HCT116 (cell line): ENCODE measurements at regions not wholly inside any gene's neighbourhood (a gene's known extent, or its start where the extent isn't known, plus 50 kb on each side); places are given as distances from the start of the nearest gene placed in this dataset.

Source experiments
- ATAC-seq: fragments of 200-7000 bp; cut with Tn5 transposase; 2 replicates; pipeline ENCODE4 v1.9.1; 2020; ENCODE audit warnings: mild to moderate bottlenecking, moderate library complexity
- BruUV-seq: library from RNA; stranded (reverse); fragments of 400-500 nt; replicated peaks from 2 replicates; lab custom pipeline; 2021; lab: Mats Ljungman, UMichigan
- CTCF ChIA-PET: fragments of 300-600 bp; sonication (Branson Sonifier 250); formaldehyde crosslinking; loops from one replicate; lab custom pipeline; 2021; ENCODE audit warnings: antibody characterized with exemption; lab: Charles Lee
- POLR2A ChIA-PET: fragments of 300-600, 350-600 bp; sonication (Branson Sonifier 250); formaldehyde crosslinking; loops from one replicate; lab custom pipeline; 2021; ENCODE audit warnings: antibody characterized with exemption; lab: Charles Lee
- RAD21 ChIA-PET, 2 experiments: fragments of 300-600 bp; sonication (Branson Sonifier 250); formaldehyde crosslinking; loops; one replicate each; lab custom pipeline; 2023; ENCODE audit warnings: low total read pairs in 2 of 2; ENCODE audit not compliant: uncharacterized antibody in 2 of 2, unreplicated experiment in 2 of 2, low non-redundant PET in 1 of 2; lab: Charles Lee
- DNase-seq: peaks from one replicate; pipeline ENCODE4 v3.0.0-alpha.2; 2010; ENCODE audit warnings: low read depth, low spot score
- H2AFZ ChIP-seq: fragments of 200-600 bp; shearing (Covaris generic), sonication (generic); 2 replicates; pipeline ENCODE4 v1.6.1; 2017; ENCODE audit warnings: low read depth, mixed run types, mixed read lengths, antibody characterized with exemption, low read length; ENCODE audit not compliant: poor library complexity, severe bottlenecking
- H3K27ac ChIP-seq: 2 replicates; pipeline ENCODE4 v1.5.1; 2012; ENCODE audit warnings: low read depth, low read length
- H3K27me3 ChIP-seq: fragments of 200-600 bp; sonication (generic); 2 replicates; pipeline ENCODE4 v1.6.1; 2016; ENCODE audit warnings: mixed run types, low read length, mixed read lengths; ENCODE audit not compliant: insufficient read depth
- H3K36me3 ChIP-seq, 2 experiments: fragments of 200-500 bp in 1 of 2; fragments of 200-600 bp in 1 of 2; sonication (Bioruptor generic) in 1 of 2; sonication (generic) in 1 of 2; 2 replicates each; pipeline versions ENCODE4 v1.5.1 to v1.6.1; 2014 to 2016; ENCODE audit warnings: low read length in 2 of 2, inconsistent platforms in 1 of 2, mixed read lengths in 1 of 2, mixed run types in 1 of 2; ENCODE audit not compliant: insufficient read depth in 2 of 2, control insufficient read depth in 1 of 2
- H3K4me1 ChIP-seq, 2 experiments: fragments of 200-600 bp in 1 of 2; sonication (generic) in 1 of 2; 2 replicates each; pipeline versions ENCODE4 v1.5.1 to v1.6.1; 2012 to 2017; ENCODE audit warnings: low read length in 2 of 2, inconsistent platforms in 1 of 2, mild to moderate bottlenecking in 1 of 2, mixed read lengths in 1 of 2, mixed run types in 1 of 2, moderate library complexity in 1 of 2; ENCODE audit not compliant: insufficient read depth in 2 of 2, control insufficient read depth in 1 of 2
- H3K4me2 ChIP-seq: fragments of 200-600 bp; sonication (generic); 2 replicates; pipeline ENCODE4 v1.6.1; 2017; ENCODE audit warnings: mixed run types, low read length, mixed read lengths
- H3K4me3 ChIP-seq, 2 experiments: fragments of 200-600 bp in 1 of 2; sonication (generic) in 1 of 2; replicated peaks in 1 of 2; 2 replicates each; pipeline ENCODE4 v1.5.1; 2011 to 2016; ENCODE audit warnings: low read length in 2 of 2, control low read depth in 1 of 2, low read depth in 1 of 2, mild to moderate bottlenecking in 1 of 2, mixed read lengths in 1 of 2, mixed run types in 1 of 2
- H3K79me2 ChIP-seq: fragments of 200-600 bp; sonication (generic); 2 replicates; pipeline ENCODE4 v1.6.1; 2017; ENCODE audit warnings: mild to moderate bottlenecking, mixed run types, low read length, moderate library complexity, mixed read lengths; ENCODE audit not compliant: insufficient read depth
- H3K9ac ChIP-seq: fragments of 200-600 bp; sonication (generic); 2 replicates; pipeline ENCODE4 v1.6.1; 2016; ENCODE audit warnings: low read length, mixed read lengths
- H3K9me2 ChIP-seq: fragments of 200-600 bp; sonication (generic), shearing (Covaris generic); 2 replicates; pipeline ENCODE4 v1.6.1; 2017; ENCODE audit warnings: mixed run types, mild to moderate bottlenecking, moderate library complexity; ENCODE audit not compliant: insufficient read depth
- H3K9me3 ChIP-seq, 2 experiments: fragments of 200-500 bp in 1 of 2; fragments of 200-600 bp in 1 of 2; sonication (Bioruptor generic) in 1 of 2; sonication (generic) in 1 of 2; 2 replicates each; pipeline ENCODE4 v1.6.1; 2014 to 2017; ENCODE audit warnings: low read length in 2 of 2, mixed read lengths in 2 of 2, inconsistent platforms in 1 of 2, low read depth in 1 of 2, mild to moderate bottlenecking in 1 of 2, mixed run types in 1 of 2, moderate library complexity in 1 of 2; ENCODE audit not compliant: control insufficient read depth in 1 of 2, insufficient read depth in 1 of 2
- H4K20me1 ChIP-seq: fragments of 200-600 bp; sonication (generic), shearing (Covaris generic); 2 replicates; pipeline ENCODE4 v1.6.1; 2017; ENCODE audit warnings: mixed run types, mild to moderate bottlenecking, moderate library complexity; ENCODE audit not compliant: insufficient read depth
- CBX3 ChIP-seq: IDR thresholded peaks from 2 replicates; pipeline ENCODE4 v1.6.1; 2012; ENCODE audit warnings: low read depth
- CEBPB ChIP-seq: IDR thresholded peaks from 2 replicates; pipeline ENCODE4 v1.6.1; 2012; ENCODE audit warnings: low read depth
- EGR1 ChIP-seq: IDR thresholded peaks from 2 replicates; pipeline ENCODE4 v1.6.1; 2012; ENCODE audit warnings: low read depth
- ELF1 ChIP-seq: IDR thresholded peaks from 2 replicates; pipeline ENCODE4 v1.6.1; 2012; ENCODE audit warnings: low read depth, borderline replicate concordance
- EZH2 ChIP-seq: fragments of 200-600 bp; sonication (generic); IDR thresholded peaks from 2 replicates; pipeline ENCODE4 v1.6.1; 2017; ENCODE audit warnings: antibody characterized with exemption, mixed run types
- EZH2phosphoT487 ChIP-seq: fragments of 200-600 bp; IDR thresholded peaks from 2 replicates; pipeline ENCODE4 v1.6.1; 2018; ENCODE audit warnings: antibody characterized with exemption, borderline replicate concordance
- FOSL1 ChIP-seq: IDR thresholded peaks from 2 replicates; pipeline ENCODE4 v1.6.1; 2012; ENCODE audit warnings: low read depth
- JUND ChIP-seq: IDR thresholded peaks from 2 replicates; pipeline ENCODE4 v1.6.1; 2012
- POLR2A ChIP-seq: IDR thresholded peaks from 2 replicates; pipeline ENCODE4 v1.7.0; 2011; ENCODE audit warnings: borderline replicate concordance; ENCODE audit not compliant: insufficient read depth, insufficient read length; ENCODE audit errors: extremely low read depth
- POLR2AphosphoS5 ChIP-seq: IDR thresholded peaks from 2 replicates; pipeline ENCODE4 v1.6.1; 2011; ENCODE audit warnings: mild to moderate bottlenecking, low read depth, low read length, moderate library complexity
- SIN3A ChIP-seq: IDR thresholded peaks from 2 replicates; pipeline ENCODE4 v1.6.1; 2012; ENCODE audit warnings: low read depth
- SP1 ChIP-seq: IDR thresholded peaks from 2 replicates; pipeline ENCODE4 v1.6.1; 2012; ENCODE audit warnings: low read depth
- SRF ChIP-seq: IDR thresholded peaks from 2 replicates; pipeline ENCODE4 v1.6.1; 2012; ENCODE audit warnings: low read depth
- TCF7L2 ChIP-seq: IDR thresholded peaks from 2 replicates; pipeline ENCODE4 v1.7.0; 2011; ENCODE audit warnings: borderline replicate concordance, inconsistent platforms; ENCODE audit not compliant: insufficient read depth, insufficient read length; ENCODE audit errors: extremely low read depth
- YY1 ChIP-seq: IDR thresholded peaks from 2 replicates; pipeline ENCODE4 v1.6.1; 2011; ENCODE audit warnings: low read length, low read depth, moderate library complexity, mild to moderate bottlenecking; ENCODE audit not compliant: insufficient replicate concordance; ENCODE audit errors: extremely low read depth
- ZNF274 ChIP-seq: fragments of 200-500 bp; sonication (Bioruptor generic); IDR thresholded peaks from 2 replicates; pipeline ENCODE4 v1.6.1; 2014; ENCODE audit warnings: mild to moderate bottlenecking, low read depth, low read length, inconsistent platforms
- intact Hi-C: fragments of 100-400 bp; cut with micrococcal nuclease; formaldehyde crosslinking; loops from 2 replicates; pipeline ENCODE4 v1.10.0; 2022
- TF ChIP-seq, protein P1 (sequence below): IDR thresholded peaks from 2 replicates; pipeline ENCODE4 v1.6.1; 2012
- TF ChIP-seq, protein P2 (sequence below): IDR thresholded peaks from 2 replicates; pipeline ENCODE4 v1.6.1; 2012
- TF ChIP-seq, protein P3 (sequence below): IDR thresholded peaks from 2 replicates; pipeline ENCODE4 v1.6.1; 2012; ENCODE audit warnings: low read depth
- TF ChIP-seq, protein P4 (sequence below), 3 experiments: fragments of 200-600 bp in 1 of 3; sonication (generic) in 1 of 3; IDR thresholded peaks in 2 of 3; conservative IDR thresholded peaks in 1 of 3; 2 replicates each; pipeline ENCODE4 v1.5.1; 2012 to 2017; ENCODE audit warnings: low read depth in 2 of 3, low read length in 2 of 3, antibody characterized with exemption in 1 of 3, borderline replicate concordance in 1 of 3, control low read depth in 1 of 3, mild to moderate bottlenecking in 1 of 3, mixed read lengths in 1 of 3, mixed run types in 1 of 3, moderate library complexity in 1 of 3; ENCODE audit not compliant: insufficient read depth in 1 of 3

DNA sequence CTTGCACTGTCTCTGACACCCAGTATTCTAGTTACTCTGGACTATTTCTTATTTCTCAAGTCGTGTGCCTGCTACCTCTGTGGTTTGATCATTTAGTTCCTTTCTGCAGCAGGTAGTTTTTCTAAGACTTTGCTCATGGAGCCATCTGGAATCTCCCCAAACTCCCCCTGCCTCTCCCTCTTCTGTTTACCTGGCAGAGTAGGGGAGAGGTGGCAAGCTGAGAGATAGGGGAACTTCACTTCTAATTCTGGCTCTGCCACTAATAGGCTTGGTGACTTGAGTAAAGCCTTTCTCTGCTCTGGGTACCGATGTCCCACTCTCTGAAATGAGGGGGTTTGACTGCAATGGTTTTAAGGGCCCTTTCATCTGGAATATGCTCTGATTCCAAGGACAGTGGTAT lies 141.3 kb downstream of the CPEB2 start:
- no peak overlapping the region for H3K27ac ChIP-seq
- ATAC-seq (no peak), DNase-seq (no peak)
- H3K27me3 ChIP-seq = no peaks in the 10 kb centered on the region
- no peak overlapping the region for H3K4me3 ChIP-seq
- TF ChIP-seq EZH2 (no peak), ZNF274 (no peak), FOSL1 (no peak), POLR2AphosphoS5 (no peak), SIN3A (no peak), YY1 (no peak), JUND (no peak), ELF1 (no peak), EGR1 (no peak), TCF7L2 (no peak), CEBPB (no peak), SRF (no peak), SP1 (no peak), CBX3 (no peak), EZH2phosphoT487 (no peak), POLR2A (no peak)
- TF ChIP-seq, protein P1, sequence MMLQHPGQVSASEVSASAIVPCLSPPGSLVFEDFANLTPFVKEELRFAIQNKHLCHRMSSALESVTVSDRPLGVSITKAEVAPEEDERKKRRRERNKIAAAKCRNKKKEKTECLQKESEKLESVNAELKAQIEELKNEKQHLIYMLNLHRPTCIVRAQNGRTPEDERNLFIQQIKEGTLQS = no peak
- TF ChIP-seq, protein P2, sequence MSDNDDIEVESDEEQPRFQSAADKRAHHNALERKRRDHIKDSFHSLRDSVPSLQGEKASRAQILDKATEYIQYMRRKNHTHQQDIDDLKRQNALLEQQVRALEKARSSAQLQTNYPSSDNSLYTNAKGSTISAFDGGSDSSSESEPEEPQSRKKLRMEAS = no peak
- TF ChIP-seq, protein P3, sequence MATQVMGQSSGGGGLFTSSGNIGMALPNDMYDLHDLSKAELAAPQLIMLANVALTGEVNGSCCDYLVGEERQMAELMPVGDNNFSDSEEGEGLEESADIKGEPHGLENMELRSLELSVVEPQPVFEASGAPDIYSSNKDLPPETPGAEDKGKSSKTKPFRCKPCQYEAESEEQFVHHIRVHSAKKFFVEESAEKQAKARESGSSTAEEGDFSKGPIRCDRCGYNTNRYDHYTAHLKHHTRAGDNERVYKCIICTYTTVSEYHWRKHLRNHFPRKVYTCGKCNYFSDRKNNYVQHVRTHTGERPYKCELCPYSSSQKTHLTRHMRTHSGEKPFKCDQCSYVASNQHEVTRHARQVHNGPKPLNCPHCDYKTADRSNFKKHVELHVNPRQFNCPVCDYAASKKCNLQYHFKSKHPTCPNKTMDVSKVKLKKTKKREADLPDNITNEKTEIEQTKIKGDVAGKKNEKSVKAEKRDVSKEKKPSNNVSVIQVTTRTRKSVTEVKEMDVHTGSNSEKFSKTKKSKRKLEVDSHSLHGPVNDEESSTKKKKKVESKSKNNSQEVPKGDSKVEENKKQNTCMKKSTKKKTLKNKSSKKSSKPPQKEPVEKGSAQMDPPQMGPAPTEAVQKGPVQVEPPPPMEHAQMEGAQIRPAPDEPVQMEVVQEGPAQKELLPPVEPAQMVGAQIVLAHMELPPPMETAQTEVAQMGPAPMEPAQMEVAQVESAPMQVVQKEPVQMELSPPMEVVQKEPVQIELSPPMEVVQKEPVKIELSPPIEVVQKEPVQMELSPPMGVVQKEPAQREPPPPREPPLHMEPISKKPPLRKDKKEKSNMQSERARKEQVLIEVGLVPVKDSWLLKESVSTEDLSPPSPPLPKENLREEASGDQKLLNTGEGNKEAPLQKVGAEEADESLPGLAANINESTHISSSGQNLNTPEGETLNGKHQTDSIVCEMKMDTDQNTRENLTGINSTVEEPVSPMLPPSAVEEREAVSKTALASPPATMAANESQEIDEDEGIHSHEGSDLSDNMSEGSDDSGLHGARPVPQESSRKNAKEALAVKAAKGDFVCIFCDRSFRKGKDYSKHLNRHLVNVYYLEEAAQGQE = no peak
- TF ChIP-seq, protein P4, sequence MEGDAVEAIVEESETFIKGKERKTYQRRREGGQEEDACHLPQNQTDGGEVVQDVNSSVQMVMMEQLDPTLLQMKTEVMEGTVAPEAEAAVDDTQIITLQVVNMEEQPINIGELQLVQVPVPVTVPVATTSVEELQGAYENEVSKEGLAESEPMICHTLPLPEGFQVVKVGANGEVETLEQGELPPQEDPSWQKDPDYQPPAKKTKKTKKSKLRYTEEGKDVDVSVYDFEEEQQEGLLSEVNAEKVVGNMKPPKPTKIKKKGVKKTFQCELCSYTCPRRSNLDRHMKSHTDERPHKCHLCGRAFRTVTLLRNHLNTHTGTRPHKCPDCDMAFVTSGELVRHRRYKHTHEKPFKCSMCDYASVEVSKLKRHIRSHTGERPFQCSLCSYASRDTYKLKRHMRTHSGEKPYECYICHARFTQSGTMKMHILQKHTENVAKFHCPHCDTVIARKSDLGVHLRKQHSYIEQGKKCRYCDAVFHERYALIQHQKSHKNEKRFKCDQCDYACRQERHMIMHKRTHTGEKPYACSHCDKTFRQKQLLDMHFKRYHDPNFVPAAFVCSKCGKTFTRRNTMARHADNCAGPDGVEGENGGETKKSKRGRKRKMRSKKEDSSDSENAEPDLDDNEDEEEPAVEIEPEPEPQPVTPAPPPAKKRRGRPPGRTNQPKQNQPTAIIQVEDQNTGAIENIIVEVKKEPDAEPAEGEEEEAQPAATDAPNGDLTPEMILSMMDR (IDR thresholded peaks at IDR 0.05 in 2 of 3, conservative IDR thresholded peaks at IDR 0.05 in 1 of 3; ENCODE audit: borderline replicate concordance in 1 of 3, insufficient read depth in 1 of 3, low read depth in 2 of 3, low read length in 2 of 3) = no peak
- no peak overlapping the region for H2AFZ ChIP-seq
- no peaks in the 10 kb centered on the region for H3K79me2 ChIP-seq
- H3K9ac ChIP-seq = no peak overlapping the region
- intact Hi-C loops = no loop called here
- ChIA-PET RAD21 (no interaction called here), POLR2A (no interaction called here), CTCF (no interaction called here)
- H4K20me1 ChIP-seq = no peaks in the 10 kb centered on the region
- no peaks in the 10 kb centered on the region for H3K9me2 ChIP-seq
- no peaks in the 10 kb centered on the region for H3K9me3 ChIP-seq
- no peak overlapping the region for H3K4me2 ChIP-seq
- no peaks in the 10 kb centered on the region; a peak in 1 of 4 replicates for H3K4me1 ChIP-seq
- BruUV-seq = no TSS peak
- H3K36me3 ChIP-seq = no peaks in the 10 kb centered on the region
